WERI-Rb-1 (cell line): ENCODE measurements at regions not wholly inside any gene's neighbourhood (a gene's known extent, or its start where the extent isn't known, plus 50 kb on each side); places are given as distances from the start of the nearest gene placed in this dataset.

Source experiments
- DNase-seq: peaks from one replicate; pipeline ENCODE4 v3.0.0-alpha.2; 2020
- H3K27ac ChIP-seq: fragments of 250-450 bp; sonication (Bioruptor Pico); 2 replicates; pipeline ENCODE4 v1.5.1; 2020; ENCODE audit warnings: mild to moderate bottlenecking, moderate library complexity
- H3K27me3 ChIP-seq: fragments of 250-450 bp; sonication (Bioruptor Pico); 2 replicates; pipeline ENCODE4 v1.5.1; 2021; ENCODE audit warnings: mild to moderate bottlenecking, low read depth, moderate library complexity; ENCODE audit not compliant: insufficient read depth, severe bottlenecking
- H3K36me3 ChIP-seq: fragments of 250-450 bp; sonication (Bioruptor Pico); 2 replicates; pipeline ENCODE4 v1.5.1; 2020; ENCODE audit warnings: mild to moderate bottlenecking, moderate library complexity
- H3K4me3 ChIP-seq: 2 replicates; pipeline ENCODE4 v1.5.1; 2011; ENCODE audit warnings: low read depth, mild to moderate bottlenecking, control low read depth, low read length
- H3K9me3 ChIP-seq: fragments of 250-450 bp; sonication (Bioruptor Pico); 2 replicates; pipeline ENCODE4 v1.5.1; 2021; ENCODE audit warnings: mild to moderate bottlenecking, moderate library complexity; ENCODE audit not compliant: severe bottlenecking
- TF ChIP-seq, protein P1 (sequence below): IDR thresholded peaks from 2 replicates; pipeline ENCODE4 v1.5.1; 2011; ENCODE audit warnings: low read depth, mild to moderate bottlenecking, control low read depth, inconsistent platforms, low read length

DNA sequence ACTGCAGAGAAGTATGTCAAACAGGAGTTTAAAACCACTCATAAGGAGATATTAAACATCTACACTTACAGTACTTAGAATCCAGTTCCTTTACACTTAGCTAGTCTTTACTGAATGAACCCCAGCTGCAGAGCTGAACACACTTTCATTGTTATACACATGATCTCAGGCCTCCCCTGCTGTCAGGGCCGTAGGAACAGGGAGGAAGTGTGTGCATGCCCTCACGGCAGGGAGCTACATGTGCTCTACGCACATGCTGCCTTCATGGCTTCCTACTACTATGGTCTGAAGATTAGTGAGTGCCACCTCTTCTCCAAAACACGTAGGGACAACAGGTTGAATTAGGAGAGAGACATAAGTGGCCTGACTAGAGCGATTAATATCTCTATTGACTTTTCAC lies 191.5 kb downstream of the SIPA1L2 start:
- H3K27ac ChIP-seq, result no peak overlapping the region
- no peak for DNase-seq

DNA sequence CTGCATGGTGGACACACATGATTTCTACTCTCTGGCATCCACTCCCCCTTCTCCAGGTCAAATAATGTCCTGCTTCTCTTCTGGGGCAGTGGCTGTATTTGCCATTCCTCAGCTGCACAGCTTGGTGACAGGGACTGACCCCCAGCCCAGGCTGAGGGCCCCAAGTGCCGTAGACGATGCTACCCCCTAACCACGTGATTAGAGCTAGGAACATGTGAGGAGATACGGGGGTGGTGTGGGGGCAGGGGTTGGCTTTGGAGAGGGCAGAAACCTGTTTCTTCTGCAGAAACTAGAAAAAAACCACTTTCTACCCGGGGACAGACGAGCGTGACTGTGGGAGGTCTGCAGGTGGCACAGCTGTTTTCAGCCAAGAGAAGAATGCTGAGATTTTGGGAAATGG lies 192.4 kb downstream of the SIPA1L2 start:
- DNase-seq, result no peak
- Histone ChIP-seq H3K27me3 (no peaks in the 10 kb centered on the region), H3K36me3 (peaks cover 3% of the 10 kb centered on the region; the same call in 1 of the 2 replicates), H3K4me3 (no peak overlapping the region), H3K9me3 (no peaks in the 10 kb centered on the region), H3K27ac (no peak overlapping the region)
- TF ChIP-seq, protein P1, sequence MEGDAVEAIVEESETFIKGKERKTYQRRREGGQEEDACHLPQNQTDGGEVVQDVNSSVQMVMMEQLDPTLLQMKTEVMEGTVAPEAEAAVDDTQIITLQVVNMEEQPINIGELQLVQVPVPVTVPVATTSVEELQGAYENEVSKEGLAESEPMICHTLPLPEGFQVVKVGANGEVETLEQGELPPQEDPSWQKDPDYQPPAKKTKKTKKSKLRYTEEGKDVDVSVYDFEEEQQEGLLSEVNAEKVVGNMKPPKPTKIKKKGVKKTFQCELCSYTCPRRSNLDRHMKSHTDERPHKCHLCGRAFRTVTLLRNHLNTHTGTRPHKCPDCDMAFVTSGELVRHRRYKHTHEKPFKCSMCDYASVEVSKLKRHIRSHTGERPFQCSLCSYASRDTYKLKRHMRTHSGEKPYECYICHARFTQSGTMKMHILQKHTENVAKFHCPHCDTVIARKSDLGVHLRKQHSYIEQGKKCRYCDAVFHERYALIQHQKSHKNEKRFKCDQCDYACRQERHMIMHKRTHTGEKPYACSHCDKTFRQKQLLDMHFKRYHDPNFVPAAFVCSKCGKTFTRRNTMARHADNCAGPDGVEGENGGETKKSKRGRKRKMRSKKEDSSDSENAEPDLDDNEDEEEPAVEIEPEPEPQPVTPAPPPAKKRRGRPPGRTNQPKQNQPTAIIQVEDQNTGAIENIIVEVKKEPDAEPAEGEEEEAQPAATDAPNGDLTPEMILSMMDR, result no peak

More for the DNA sequence above, 191.5 kb downstream of the SIPA1L2 start:
- peaks cover 3% of the 10 kb centered on the region; the same call in 1 of the 2 replicates for H3K36me3 ChIP-seq
- H3K9me3 ChIP-seq, result no peaks in the 10 kb centered on the region
- no peak overlapping the region for H3K4me3 ChIP-seq
- H3K27me3 ChIP-seq, result no peaks in the 10 kb centered on the region
- TF ChIP-seq, protein P1, result no peak

DNA sequence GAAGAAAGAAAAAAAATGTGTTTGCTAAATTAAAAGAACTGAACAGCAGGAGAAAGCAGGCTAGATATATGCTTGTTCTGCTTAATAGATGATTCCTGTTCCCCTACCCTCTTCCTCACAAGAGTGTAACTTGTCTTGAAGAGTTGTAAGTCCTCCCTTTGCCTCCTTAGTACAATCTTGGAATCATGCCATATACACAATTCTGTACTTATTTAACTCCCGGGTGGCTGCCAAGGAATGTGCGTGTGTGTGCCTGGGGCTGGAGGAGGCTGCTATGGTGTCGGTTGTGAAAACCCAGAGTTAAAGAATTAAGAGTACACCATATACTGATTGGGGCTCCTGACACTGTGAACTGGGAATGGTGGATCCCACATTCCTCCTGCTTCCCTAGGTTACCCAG lies 194.2 kb downstream of the SIPA1L2 start:
- TF ChIP-seq, protein P1, result no peak
- no peaks in the 10 kb centered on the region for H3K27me3 ChIP-seq
- H3K9me3 ChIP-seq, result no peaks in the 10 kb centered on the region
- H3K4me3 ChIP-seq, result no peak overlapping the region
- no peak for DNase-seq
- no peak overlapping the region for H3K27ac ChIP-seq
- no peaks in the 10 kb centered on the region; the same call in 1 of the 2 replicates for H3K36me3 ChIP-seq

DNA sequence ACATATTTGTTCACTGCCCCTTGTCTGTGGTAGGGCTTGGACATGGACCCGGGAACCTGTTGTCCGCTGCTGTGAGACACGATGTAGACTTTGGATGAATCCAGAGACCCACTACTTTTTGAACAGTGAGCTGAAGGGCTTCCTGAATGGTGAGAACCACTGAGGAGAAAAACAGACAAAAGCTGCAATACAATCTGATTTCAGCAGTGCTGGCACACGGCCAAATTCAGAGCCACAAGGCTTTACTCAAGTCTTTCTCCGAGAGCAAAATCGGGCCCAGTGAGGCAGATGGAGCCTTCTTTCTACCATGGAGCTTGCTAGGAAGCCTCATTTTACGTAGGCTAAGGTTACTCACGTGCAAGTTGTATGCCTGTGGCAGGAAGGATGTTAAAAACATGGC lies 197.6 kb downstream of the SIPA1L2 start:
- TF ChIP-seq, protein P1, result no peak
- no peaks in the 10 kb centered on the region for H3K9me3 ChIP-seq
- no peaks in the 10 kb centered on the region for H3K36me3 ChIP-seq
- no peaks in the 10 kb centered on the region for H3K27me3 ChIP-seq
- no peak for DNase-seq
- no peak overlapping the region for H3K27ac ChIP-seq
- H3K4me3 ChIP-seq, result no peak overlapping the region

DNA sequence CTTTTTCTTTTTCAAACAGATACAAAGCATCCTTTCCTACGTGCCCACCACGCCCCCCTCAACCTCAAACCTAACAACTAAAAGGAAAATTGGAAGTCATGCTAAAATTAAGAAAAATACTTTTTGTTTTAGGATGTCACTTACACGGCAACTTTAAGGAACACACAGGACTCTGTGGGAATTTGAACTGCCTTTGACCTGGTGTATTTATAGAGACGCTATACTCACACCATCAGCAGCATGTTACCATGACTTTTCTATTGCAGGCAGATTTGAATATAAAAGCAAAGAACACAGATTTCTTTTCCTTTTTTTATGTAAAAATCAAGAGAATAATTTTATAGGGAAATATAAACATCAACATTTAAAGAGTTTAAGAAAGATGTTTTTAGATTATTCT lies 198.2 kb downstream of the SIPA1L2 start:
- Histone ChIP-seq H3K27me3 (no peaks in the 10 kb centered on the region), H3K4me3 (no peak overlapping the region), H3K36me3 (no peaks in the 10 kb centered on the region), H3K9me3 (no peaks in the 10 kb centered on the region), H3K27ac (no peak overlapping the region)
- TF ChIP-seq, protein P1, result no peak
- DNase-seq, result no peak

DNA sequence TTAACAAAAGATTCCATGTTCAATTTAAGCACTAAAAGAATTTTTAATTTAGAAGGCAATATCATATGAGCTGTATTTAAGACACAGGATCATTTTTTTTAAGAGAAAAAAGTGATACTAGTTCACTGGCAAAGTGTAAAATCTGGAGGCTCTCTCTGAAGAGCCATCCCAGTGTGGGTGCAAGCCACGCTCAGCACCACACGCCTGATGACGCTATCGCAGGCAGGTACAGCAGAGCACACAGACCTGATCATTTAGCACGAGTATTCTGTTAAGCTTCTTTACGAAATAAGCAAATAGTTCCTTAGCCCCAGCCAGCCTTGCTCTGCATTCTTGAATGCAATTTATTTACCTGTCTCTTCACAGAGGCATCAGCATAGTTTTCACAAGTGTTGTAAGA lies 198.6 kb downstream of the SIPA1L2 start:
- Histone ChIP-seq H3K9me3 (no peaks in the 10 kb centered on the region), H3K27me3 (no peaks in the 10 kb centered on the region), H3K36me3 (no peaks in the 10 kb centered on the region), H3K4me3 (no peak overlapping the region), H3K27ac (no peak overlapping the region)
- no peak for DNase-seq
- TF ChIP-seq, protein P1, result no peak
